ENCODE measurements at regions not wholly inside any gene's neighbourhood (a gene's known extent, or its start where the extent isn't known, plus 50 kb on each side); places are given as distances from the start of the nearest gene placed in this dataset.

DNA sequence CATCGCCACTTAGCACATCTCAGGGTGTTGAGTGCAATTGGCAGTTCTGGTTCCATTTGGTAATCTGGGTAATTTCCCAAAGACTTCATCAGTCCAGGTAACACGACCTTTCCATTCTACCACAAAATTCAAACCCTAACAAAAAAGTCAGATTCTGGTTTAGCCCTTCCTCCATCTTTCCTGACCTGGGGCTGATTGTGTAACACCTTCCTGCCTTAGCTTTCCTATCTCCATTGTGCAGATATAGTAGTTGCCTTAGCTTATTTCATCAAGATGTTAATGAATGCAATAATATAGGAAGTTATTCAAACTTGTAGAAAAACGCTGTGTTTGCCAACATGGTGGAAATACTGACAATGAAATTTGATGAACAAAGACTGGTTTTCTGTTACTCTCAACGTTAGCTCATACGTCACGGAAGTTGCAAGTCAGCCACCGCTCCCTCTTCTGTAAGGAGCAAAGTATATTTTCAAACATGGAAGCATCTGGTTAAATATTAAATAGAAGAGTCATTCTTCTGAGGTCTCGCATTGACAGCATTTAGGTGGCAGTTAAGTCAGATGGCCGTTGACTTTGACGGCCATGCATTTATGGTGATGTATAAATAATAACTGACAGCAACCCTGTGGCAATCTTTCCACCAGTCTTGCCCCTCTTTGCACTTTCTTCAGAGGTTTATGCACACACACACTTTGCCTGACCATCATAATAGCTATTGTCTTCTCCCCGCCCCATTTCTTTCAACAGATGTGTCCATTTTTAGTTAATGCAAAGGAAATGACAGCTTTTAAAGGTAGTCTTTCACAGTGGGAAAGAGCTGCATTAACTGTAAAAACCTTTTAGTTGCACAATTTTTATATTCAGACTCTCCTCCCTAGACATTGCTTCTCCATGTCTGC is 205.1 kb upstream of the BMPER start:
- ATAC-seq = no peak
- 0% methylated on average over 11 of the region's 11 CpGs for WGBS (ENCODE audit: insufficient coverage, low coverage, missing lambda C conversion rate)
- no peak overlapping the region for H3K4me3 ChIP-seq
- TF ChIP-seq, protein P1, sequence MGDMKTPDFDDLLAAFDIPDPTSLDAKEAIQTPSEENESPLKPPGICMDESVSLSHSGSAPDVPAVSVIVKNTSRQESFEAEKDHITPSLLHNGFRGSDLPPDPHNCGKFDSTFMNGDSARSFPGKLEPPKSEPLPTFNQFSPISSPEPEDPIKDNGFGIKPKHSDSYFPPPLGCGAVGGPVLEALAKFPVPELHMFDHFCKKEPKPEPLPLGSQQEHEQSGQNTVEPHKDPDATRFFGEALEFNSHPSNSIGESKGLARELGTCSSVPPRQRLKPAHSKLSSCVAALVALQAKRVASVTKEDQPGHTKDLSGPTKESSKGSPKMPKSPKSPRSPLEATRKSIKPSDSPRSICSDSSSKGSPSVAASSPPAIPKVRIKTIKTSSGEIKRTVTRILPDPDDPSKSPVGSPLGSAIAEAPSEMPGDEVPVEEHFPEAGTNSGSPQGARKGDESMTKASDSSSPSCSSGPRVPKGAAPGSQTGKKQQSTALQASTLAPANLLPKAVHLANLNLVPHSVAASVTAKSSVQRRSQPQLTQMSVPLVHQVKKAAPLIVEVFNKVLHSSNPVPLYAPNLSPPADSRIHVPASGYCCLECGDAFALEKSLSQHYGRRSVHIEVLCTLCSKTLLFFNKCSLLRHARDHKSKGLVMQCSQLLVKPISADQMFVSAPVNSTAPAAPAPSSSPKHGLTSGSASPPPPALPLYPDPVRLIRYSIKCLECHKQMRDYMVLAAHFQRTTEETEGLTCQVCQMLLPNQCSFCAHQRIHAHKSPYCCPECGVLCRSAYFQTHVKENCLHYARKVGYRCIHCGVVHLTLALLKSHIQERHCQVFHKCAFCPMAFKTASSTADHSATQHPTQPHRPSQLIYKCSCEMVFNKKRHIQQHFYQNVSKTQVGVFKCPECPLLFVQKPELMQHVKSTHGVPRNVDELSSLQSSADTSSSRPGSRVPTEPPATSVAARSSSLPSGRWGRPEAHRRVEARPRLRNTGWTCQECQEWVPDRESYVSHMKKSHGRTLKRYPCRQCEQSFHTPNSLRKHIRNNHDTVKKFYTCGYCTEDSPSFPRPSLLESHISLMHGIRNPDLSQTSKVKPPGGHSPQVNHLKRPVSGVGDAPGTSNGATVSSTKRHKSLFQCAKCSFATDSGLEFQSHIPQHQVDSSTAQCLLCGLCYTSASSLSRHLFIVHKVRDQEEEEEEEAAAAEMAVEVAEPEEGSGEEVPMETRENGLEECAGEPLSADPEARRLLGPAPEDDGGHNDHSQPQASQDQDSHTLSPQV (IDR thresholded peaks at IDR 0.05) = no peak
- no peak for TF ChIP-seq CC2D1A (IDR thresholded peaks at IDR 0.05)
- no peak for TF ChIP-seq ZNF668 (CRISPR knock-in tag; IDR thresholded peaks at IDR 0.05)
- no peak for TF ChIP-seq POLR2H (tag; IDR thresholded peaks at IDR 0.05; ENCODE audit: low read depth)
- no peak for TF ChIP-seq HDAC2 (IDR thresholded peaks at IDR 0.05)
- TF ChIP-seq KDM4B (IDR thresholded peaks at IDR 0.05; ENCODE audit: borderline replicate concordance in 2 of 2, low read depth in 1 of 2) = no peak
- no peak for TF ChIP-seq EHMT2 (IDR thresholded peaks at IDR 0.05)
- no peak for TF ChIP-seq ZNF121 (CRISPR knock-in tag; conservative IDR thresholded peaks at IDR 0.05)
- TF ChIP-seq SIN3B (IDR thresholded peaks at IDR 0.05; ENCODE audit: low read depth) = no peak
- TF ChIP-seq ZNF561 (CRISPR knock-in tag; conservative IDR thresholded peaks at IDR 0.05) = no peak
- TF ChIP-seq FIP1L1 (IDR thresholded peaks at IDR 0.05; ENCODE audit: low read depth, low read length, poor library complexity, severe bottlenecking) = no peak
- no peak for TF ChIP-seq NRF1 (conservative IDR thresholded peaks at IDR 0.05 in 1 of 2, IDR thresholded peaks at IDR 0.05 in 1 of 2)
- TF ChIP-seq, protein P2, sequence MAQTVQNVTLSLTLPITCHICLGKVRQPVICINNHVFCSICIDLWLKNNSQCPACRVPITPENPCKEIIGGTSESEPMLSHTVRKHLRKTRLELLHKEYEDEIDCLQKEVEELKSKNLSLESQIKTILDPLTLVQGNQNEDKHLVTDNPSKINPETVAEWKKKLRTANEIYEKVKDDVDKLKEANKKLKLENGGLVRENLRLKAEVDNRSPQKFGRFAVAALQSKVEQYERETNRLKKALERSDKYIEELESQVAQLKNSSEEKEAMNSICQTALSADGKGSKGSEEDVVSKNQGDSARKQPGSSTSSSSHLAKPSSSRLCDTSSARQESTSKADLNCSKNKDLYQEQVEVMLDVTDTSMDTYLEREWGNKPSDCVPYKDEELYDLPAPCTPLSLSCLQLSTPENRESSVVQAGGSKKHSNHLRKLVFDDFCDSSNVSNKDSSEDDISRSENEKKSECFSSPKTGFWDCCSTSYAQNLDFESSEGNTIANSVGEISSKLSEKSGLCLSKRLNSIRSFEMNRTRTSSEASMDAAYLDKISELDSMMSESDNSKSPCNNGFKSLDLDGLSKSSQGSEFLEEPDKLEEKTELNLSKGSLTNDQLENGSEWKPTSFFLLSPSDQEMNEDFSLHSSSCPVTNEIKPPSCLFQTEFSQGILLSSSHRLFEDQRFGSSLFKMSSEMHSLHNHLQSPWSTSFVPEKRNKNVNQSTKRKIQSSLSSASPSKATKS (CRISPR knock-in tag; IDR thresholded peaks at IDR 0.05) = no peak
- TF ChIP-seq FOSL1 (tag; conservative IDR thresholded peaks at IDR 0.05) = no peak
- TF ChIP-seq ZNF12 (CRISPR knock-in tag; IDR thresholded peaks at IDR 0.05) = no peak
- H3K9me1 ChIP-seq (ENCODE audit: control insufficient read depth, insufficient read depth, low read length) = no peaks in the 10 kb centered on the region
- no peaks in the 10 kb centered on the region for H3K27me3 ChIP-seq (ENCODE audit: control insufficient read depth in 2 of 2, insufficient read depth in 2 of 2, low read length in 2 of 2)
- H3K79me2 ChIP-seq (ENCODE audit: control insufficient read depth, insufficient read depth, low read length) = no peaks in the 10 kb centered on the region
- H2AFZ ChIP-seq (ENCODE audit: low read depth, low read length) = no peak overlapping the region
- BruUV-seq (replicated peaks) = no TSS peak
- intact Hi-C loops (cut with micrococcal nuclease) = no loop called here
- no peak overlapping the region for H3K27ac ChIP-seq (ENCODE audit: extremely low read depth, low read depth, low read length)
- FAIRE-seq = no peak
- no peak overlapping the region for H3K9ac ChIP-seq (ENCODE audit: insufficient read depth in 1 of 2, low read depth in 2 of 2, low read length in 2 of 2)
- H3K4me1 ChIP-seq (replicated peaks in 1 of 2; ENCODE audit: control insufficient read depth in 2 of 2, insufficient read depth in 2 of 2, low read length in 2 of 2) = no peaks in the 10 kb centered on the region
- POLR2A ChIA-PET = no interaction called here
- H3K36me3 ChIP-seq (ENCODE audit: control insufficient read depth, insufficient read depth, low read length) = no peaks in the 10 kb centered on the region
- no peaks in the 10 kb centered on the region for H3K9me3 ChIP-seq (replicated peaks; ENCODE audit: control insufficient read depth, insufficient read depth, low read depth, low read length)
- no peaks in the 10 kb centered on the region for H4K20me1 ChIP-seq (replicated peaks; ENCODE audit: control insufficient read depth, insufficient read depth, low read length)
- DNase-seq (ENCODE audit: extremely low read depth in 1 of 4, low spot score in 3 of 4) = no peak
- H3K4me2 ChIP-seq (ENCODE audit: insufficient read depth, low read length) = no peak overlapping the region
- CTCF ChIA-PET (ENCODE audit: low intra/inter-chr PET ratio) = no interaction called here
- in situ Hi-C loops (cut with MboI) = no loop called here
